ENCODE measurements at regions not wholly inside any gene's neighbourhood (a gene's known extent, or its start where the extent isn't known, plus 50 kb on each side); places are given as distances from the start of the nearest gene placed in this dataset.

GRCh38 chr15:62608369-62608768 is 434.2 kb upstream of the TPM1 start:
- Mint-ChIP-seq H3K9me3 (ENCODE audit: unreplicated experiment) (no peaks in the 10 kb centered on the region), H3K27ac (ENCODE audit: unreplicated experiment) (no peak overlapping the region), H3K36me3 (ENCODE audit: unreplicated experiment) (no peaks in the 10 kb centered on the region), H3K4me3 (ENCODE audit: unreplicated experiment) (no peak overlapping the region), H3K27me3 (ENCODE audit: unreplicated experiment) (peaks cover 7% of the 10 kb centered on the region), H3K4me1 (ENCODE audit: unreplicated experiment) (peaks cover 29% of the 10 kb centered on the region)
- DNase-seq (ENCODE audit: extremely low spot score, unreplicated experiment): no peak
- TF ChIP-seq CTCF (IDR thresholded peaks at IDR 0.05): no peak

- H3K9me3 Mint-ChIP-seq (ENCODE audit: unreplicated experiment): no peaks in the 10 kb centered on the region
- TF ChIP-seq CTCF (IDR thresholded peaks at IDR 0.05): no peak
- no peak overlapping the region for H3K27ac Mint-ChIP-seq (ENCODE audit: unreplicated experiment)
- H3K27me3 Mint-ChIP-seq (ENCODE audit: unreplicated experiment): peaks cover 7% of the 10 kb centered on the region
- no peak for DNase-seq (ENCODE audit: extremely low spot score, unreplicated experiment)
- no peak overlapping the region for H3K4me3 Mint-ChIP-seq (ENCODE audit: unreplicated experiment)
- H3K4me1 Mint-ChIP-seq (ENCODE audit: unreplicated experiment): peaks cover 22% of the 10 kb centered on the region
- H3K36me3 Mint-ChIP-seq (ENCODE audit: unreplicated experiment): no peaks in the 10 kb centered on the region
These were observed 432.2 kb upstream of the TPM1 start for GRCh38 chr15:62610265-62610869.

GRCh38 chr15:62611002-62611401 is 431.5 kb upstream of the TPM1 start:
- DNase-seq (ENCODE audit: extremely low spot score, unreplicated experiment): no peak
- H3K4me1 Mint-ChIP-seq (ENCODE audit: unreplicated experiment): peaks cover 22% of the 10 kb centered on the region
- no peak overlapping the region for H3K4me3 Mint-ChIP-seq (ENCODE audit: unreplicated experiment)
- H3K36me3 Mint-ChIP-seq (ENCODE audit: unreplicated experiment): no peaks in the 10 kb centered on the region
- no peak overlapping the region for H3K27ac Mint-ChIP-seq (ENCODE audit: unreplicated experiment)
- H3K9me3 Mint-ChIP-seq (ENCODE audit: unreplicated experiment): no peaks in the 10 kb centered on the region
- TF ChIP-seq CTCF (IDR thresholded peaks at IDR 0.05): no peak
- H3K27me3 Mint-ChIP-seq (ENCODE audit: unreplicated experiment): peaks cover 7% of the 10 kb centered on the region

- H3K4me3 Mint-ChIP-seq (ENCODE audit: unreplicated experiment): no peak overlapping the region
- no peak overlapping the region for H3K27ac Mint-ChIP-seq (ENCODE audit: unreplicated experiment)
- no peak for DNase-seq (ENCODE audit: extremely low spot score, unreplicated experiment)
These were observed 430.3 kb upstream of the TPM1 start for GRCh38 chr15:62612183-62612733.

More at GRCh38 chr15:62612183-62612733, 430.3 kb upstream of the TPM1 start:
- TF ChIP-seq CTCF (IDR thresholded peaks at IDR 0.05): no peak
- H3K4me1 Mint-ChIP-seq (ENCODE audit: unreplicated experiment): peaks cover 13% of the 10 kb centered on the region
- no peaks in the 10 kb centered on the region for H3K9me3 Mint-ChIP-seq (ENCODE audit: unreplicated experiment)
- H3K27me3 Mint-ChIP-seq (ENCODE audit: unreplicated experiment): peaks cover 7% of the 10 kb centered on the region
- H3K36me3 Mint-ChIP-seq (ENCODE audit: unreplicated experiment): no peaks in the 10 kb centered on the region

Data from osteocyte (in vitro differentiated cells).